ENCODE measurements at regions not wholly inside any gene's neighbourhood (a gene's known extent, or its start where the extent isn't known, plus 50 kb on each side); places are given as distances from the start of the nearest gene placed in this dataset.

DNA sequence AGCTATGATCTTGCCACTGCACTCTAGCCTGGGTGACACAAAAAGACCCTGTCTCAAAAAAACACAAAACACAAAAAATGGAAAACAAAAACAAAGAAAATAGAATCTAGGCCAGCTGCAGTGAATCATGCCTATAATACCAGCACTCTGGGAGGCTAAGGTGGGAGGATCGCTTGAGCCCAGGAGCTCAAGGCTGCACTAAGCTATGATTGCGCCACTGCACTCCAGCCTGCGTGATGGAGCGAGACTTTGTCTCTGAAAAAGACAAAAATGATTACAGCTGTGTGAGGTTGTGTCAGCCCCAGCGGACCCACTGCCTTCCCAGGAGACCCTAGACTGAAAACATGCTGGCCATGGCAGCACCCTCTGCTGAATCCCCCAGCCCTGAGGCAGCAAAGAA lies 80.2 kb upstream of the ZBTB40 start:
- TF ChIP-seq, protein P1, sequence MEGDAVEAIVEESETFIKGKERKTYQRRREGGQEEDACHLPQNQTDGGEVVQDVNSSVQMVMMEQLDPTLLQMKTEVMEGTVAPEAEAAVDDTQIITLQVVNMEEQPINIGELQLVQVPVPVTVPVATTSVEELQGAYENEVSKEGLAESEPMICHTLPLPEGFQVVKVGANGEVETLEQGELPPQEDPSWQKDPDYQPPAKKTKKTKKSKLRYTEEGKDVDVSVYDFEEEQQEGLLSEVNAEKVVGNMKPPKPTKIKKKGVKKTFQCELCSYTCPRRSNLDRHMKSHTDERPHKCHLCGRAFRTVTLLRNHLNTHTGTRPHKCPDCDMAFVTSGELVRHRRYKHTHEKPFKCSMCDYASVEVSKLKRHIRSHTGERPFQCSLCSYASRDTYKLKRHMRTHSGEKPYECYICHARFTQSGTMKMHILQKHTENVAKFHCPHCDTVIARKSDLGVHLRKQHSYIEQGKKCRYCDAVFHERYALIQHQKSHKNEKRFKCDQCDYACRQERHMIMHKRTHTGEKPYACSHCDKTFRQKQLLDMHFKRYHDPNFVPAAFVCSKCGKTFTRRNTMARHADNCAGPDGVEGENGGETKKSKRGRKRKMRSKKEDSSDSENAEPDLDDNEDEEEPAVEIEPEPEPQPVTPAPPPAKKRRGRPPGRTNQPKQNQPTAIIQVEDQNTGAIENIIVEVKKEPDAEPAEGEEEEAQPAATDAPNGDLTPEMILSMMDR (IDR thresholded peaks at IDR 0.05; ENCODE audit: low read length), result no peak
- TF ChIP-seq EZH2 (optimal IDR thresholded peaks at IDR 0.05; ENCODE audit: low read depth, low read length) (no peak), EZH2phosphoT487 (IDR thresholded peaks at IDR 0.05; ENCODE audit: low read length) (no peak)

Measured in MM.1S (cell line).